T-helper 2 cell treated with Interferon-gamma antibody and Interleukin-4, amounts not matched to agents 100 ng/mL and 5 ng/mL, for 36 hours (primary cell): ENCODE measurements at regions not wholly inside any gene's neighbourhood (a gene's known extent, or its start where the extent isn't known, plus 50 kb on each side); places are given as distances from the start of the nearest gene placed in this dataset.

Experiments
- intact Hi-C: fragments of 100-400 bp; cut with micrococcal nuclease; formaldehyde crosslinking; loops from one replicate; pipeline ENCODE4 v1.15.1; 2023

GRCh38 chr2:145065342-145065741, 545.4 kb upstream of the ZEB2 start:
- intact Hi-C loops = no loop called here

DNA sequence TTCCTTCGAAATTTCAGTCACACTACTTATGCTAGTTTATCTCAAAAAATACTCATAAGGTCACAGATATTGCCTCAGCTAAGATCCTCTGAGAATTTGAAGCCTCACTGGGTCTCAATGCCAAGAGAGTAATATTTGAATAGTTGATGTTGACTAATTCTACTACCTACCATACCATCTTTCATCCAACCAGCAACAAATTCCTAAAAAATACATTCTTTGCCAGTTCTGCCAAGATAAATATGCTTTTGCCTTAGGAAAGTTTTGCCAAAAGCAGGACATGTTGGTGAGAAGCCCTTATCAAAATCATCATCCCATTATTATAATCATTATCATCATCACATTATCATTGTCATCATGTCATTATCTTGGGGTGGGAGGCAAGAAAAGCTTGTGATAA, 544.6 kb upstream of the ZEB2 start:
- intact Hi-C loops = no loop called here

- intact Hi-C loops = no loop called here
Observed at GRCh38 chr2:145060876-145061275, 541.0 kb upstream of the ZEB2 start.

- intact Hi-C loops = no loop called here
Observed at GRCh38 chr2:145059914-145060313, 540.0 kb upstream of the ZEB2 start.

DNA sequence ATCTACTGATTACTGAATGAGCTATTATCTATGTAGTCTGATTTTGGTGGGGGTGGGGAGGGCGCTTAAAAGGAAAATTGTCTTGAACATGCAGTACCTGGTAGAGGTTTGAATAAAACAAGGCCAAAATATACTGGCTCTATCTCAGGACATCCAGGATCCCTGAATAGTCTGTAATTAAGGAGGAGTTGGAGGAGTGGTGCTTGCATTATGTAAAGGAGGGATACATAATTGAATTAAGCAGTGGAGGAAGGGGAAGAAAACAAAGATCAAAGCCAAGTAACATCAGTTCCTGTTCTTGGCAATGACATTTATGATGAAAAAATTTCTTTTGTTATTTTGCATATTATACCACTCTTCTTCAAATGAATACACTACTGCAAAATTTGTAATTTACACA, 539.4 kb upstream of the ZEB2 start:
- intact Hi-C loops = no loop called here

DNA sequence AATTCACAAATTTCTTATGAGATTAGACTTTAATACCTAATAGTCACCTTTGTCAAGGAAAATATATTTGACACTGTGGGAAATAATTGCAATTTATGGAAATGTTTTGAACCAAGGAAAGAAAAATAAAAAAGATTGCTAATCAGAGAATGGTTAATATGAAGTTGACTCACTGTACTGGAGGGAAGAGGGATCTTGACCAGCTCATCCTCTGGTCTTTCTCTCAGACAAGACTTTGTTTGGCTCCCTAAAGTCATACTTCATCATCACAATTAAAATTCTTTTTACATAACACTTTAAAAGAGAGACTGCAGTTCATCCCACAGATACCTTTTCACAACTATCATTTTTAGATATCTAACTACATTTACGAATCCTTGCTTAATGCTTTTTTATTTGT, 538.5 kb upstream of the ZEB2 start:
- intact Hi-C loops = no loop called here

DNA sequence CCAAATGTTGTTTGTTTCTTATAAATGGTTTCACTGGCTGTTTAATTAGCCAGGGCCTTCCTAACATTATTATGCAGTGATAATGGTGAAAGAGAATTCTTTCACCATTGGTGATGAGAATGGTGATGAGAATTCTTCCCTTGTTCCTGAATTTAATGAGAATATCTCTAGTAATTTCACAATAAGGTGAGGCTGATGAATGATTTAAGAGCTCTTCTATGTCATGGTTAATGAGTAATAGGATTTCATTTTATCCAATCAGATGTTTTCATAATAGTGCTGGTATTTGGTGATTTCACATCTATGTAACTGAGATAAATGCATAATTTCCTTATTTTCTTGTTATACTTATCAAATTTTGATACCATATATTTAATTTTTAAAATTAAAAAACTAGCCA, 535.7 kb upstream of the ZEB2 start:
- intact Hi-C loops = no loop called here

DNA sequence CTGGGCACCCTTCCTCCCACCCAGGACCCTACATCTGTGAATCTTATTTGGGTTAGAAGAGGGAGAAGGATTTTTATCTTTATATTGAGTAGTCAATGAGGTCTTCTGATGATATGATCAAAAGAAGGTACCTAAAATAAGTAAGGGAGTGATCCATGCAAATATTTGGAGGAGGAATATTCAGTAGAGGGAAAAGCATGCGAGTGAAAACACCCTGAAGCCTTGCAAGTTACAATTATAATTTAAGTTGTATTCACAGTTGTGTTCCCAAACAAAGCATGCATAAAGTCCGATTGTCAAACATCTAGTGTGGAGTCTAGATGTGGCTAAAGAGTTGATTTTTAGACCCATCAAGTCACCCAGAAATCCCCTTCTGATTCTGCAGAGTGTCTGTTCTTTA, 530.2 kb upstream of the ZEB2 start:
- intact Hi-C loops = no loop called here

- intact Hi-C loops = no loop called here
Observed at GRCh38 chr2:145049475-145049874, 529.6 kb upstream of the ZEB2 start.

DNA sequence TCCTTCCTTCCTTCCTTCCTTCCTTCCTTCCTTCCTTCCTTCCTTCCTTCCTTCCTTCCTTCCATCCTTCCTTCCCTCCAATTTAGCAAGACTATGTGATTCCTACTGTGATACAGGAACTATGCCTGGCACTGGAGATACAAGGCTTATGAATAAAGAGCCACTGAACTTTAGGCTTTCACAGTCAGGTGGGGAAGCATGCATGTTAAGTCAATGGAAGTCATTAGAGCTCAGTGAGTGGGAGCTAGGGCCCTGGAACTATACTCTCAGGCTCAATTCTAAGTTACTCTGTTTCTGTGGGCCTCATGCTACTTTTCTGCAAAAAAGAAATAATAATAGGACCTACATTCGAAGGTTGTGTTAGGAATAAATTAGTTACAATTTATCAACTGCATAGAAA, 527.6 kb upstream of the ZEB2 start:
- intact Hi-C loops = no loop called here

GRCh38 chr2:145044491-145044890, 524.6 kb upstream of the ZEB2 start:
- intact Hi-C loops = no loop called here

DNA sequence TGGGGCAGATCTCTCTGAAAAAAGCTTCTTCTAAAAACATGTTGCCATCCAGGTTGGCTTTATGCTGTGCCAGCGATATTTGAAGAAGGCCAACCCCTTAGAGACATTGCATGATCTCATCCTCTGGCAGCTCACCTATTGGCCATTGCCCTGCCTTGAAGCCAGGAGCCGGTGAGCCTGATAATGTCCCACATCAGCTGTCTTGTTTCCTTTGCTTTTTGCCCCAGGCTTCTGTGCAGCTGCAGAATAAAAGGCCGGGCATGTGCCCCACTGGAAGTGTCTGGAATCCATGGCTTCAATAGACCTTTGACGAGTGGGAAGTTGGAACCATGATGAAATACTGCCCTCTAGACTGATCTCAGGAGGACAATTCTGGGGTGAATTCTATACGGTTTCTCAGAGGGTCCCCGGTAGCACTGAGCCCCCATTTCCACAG, 523.5 kb upstream of the ZEB2 start:
- intact Hi-C loops = no loop called here

DNA sequence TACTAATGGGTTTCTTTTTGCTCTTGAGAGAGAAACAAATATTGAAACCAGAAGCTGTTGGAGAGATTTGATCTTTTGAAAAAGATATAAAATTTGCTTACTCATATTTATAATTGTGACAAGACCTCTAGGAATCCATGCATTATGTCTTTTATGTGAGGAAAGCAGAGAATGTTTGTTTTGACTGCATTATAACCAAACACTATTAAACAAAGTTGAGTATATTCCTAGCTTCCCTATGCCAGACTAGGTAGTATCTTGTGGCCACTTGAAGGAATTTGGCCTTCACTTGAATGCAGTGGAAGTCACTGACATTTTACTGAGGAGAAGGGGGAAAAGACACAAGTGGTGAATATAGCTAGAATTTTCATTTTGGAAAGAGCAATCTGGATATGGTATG, 521.8 kb upstream of the ZEB2 start:
- intact Hi-C loops = no loop called here

GRCh38 chr2:145040433-145040832, 520.5 kb upstream of the ZEB2 start:
- intact Hi-C loops = no loop called here

DNA sequence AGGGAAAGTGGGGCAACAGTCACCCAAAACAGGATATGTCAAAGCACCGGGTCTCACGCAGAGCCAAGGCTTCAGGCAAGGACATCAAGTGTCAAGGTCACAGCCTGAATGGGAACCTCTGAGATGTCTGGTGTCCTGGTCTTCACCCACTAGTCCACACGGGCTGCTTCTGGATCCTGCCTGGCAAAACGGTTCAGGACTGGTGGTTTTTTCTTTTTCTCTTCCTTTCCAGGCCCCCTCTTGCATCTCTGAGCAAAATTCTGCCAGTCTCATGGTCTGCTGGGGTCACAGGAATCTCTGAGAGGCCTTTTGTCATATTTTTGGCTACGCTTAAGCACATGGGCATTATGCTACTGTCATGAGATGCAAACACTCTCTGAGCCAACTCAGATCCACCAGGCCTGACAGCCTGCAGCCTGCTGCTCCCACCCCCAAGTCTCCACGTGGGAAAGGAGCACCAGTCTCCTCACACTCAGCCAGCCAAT, 518.2 kb upstream of the ZEB2 start:
- intact Hi-C loops = no loop called here

GRCh38 chr2:145036421-145037011, 516.6 kb upstream of the ZEB2 start:
- intact Hi-C loops = no loop called here

DNA sequence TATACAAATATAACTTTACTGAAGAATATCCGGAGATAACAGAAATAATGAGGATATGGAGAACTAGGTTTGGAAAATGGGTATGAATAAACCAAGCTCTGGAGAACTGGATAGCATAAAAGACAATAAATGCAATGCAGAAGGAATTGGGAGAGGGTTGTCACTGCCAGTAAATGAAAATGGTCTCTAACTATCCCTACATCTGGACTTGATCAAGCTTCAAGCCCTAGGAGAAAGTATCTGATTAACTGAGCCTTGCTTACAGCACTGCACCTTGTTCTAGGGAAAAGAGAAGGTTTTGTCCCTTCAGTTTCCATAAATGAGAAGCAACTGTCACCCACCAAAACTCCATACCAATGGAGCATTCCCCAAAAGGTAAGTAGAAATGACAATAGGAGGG, 514.6 kb upstream of the ZEB2 start:
- intact Hi-C loops = no loop called here

DNA sequence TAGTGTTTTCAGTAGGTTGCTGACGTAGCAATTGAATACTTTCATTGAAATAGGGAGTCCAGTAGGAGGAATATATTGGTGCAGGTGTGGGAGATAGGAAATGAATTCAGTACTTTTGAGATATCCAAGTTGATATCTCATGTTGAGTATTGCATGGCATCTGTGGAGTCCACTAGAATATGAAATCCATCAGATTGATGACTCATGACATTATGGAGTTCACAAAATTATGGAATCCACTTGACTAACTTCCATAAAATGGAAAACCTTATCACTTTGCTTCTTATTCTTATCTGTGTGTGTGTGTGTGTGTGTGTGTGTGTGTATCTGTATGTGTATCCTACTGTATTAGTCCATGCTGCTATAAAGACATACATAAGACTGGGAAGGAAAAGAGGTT, 513.5 kb upstream of the ZEB2 start:
- intact Hi-C loops = no loop called here

DNA sequence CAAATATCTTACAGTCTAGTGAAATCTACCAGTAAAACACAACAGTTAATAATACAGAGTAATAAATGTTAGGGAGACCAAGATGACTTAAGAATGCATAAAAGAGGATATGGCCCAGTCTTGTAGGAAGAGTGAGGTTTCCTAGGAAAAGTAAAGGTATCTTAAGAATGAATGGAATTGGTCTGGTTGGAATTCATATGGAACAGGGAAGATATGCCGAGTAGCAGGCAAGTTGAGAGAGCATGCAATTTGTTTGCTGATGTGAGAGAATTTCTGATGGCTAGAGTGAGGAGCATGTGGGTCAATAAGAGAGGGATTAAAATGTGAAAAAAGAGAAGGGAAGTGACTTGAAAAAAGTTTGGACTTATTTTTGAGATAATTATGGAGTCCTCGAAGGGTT, 512.9 kb upstream of the ZEB2 start:
- intact Hi-C loops = no loop called here

GRCh38 chr2:145029873-145030272, 510.0 kb upstream of the ZEB2 start:
- intact Hi-C loops = no loop called here

GRCh38 chr2:145029081-145029480, 509.2 kb upstream of the ZEB2 start:
- intact Hi-C loops = no loop called here

- intact Hi-C loops = no loop called here
Observed at GRCh38 chr2:145028101-145028920, 508.4 kb upstream of the ZEB2 start.
